Stimulated activated CD4-positive, alpha-beta T cell treated with anti-CD3 and anti-CD28 coated beads, Interleukin-1b, Interleukin-23, amount 100 ng/mL, for 1 hour (primary cell): ENCODE measurements at regions not wholly inside any gene's neighbourhood (a gene's known extent, or its start where the extent isn't known, plus 50 kb on each side); places are given as distances from the start of the nearest gene placed in this dataset.
"Not testable (repeated sequence)": the region's sequence is repeated elsewhere in the genome, so short reads cannot be mapped to it uniquely, and the experiment has no call there.

ENCODE experiments used
- DNase-seq, 2 donors: peaks; one replicate each; pipeline ENCODE4 v3.0.0-alpha.2; 2020; ENCODE audit warnings: low read depth in 2 of 2

GRCh38 chr9:97179616-97180015 is 127.8 kb upstream of the CCDC180 start:
- DNase-seq: no peak

- DNase-seq: no peak
Observed at GRCh38 chr9:97176206-97176605, 131.3 kb upstream of the CCDC180 start.

- not testable (repeated sequence) for DNase-seq
Observed at GRCh38 chr9:97168174-97168573, 129.2 kb upstream of the CTSV start.

- DNase-seq: not testable (repeated sequence)
Observed at GRCh38 chr9:97166496-97167138, 127.7 kb upstream of the CTSV start.

- no peak for DNase-seq
Observed at GRCh38 chr9:97160255-97160654, 121.3 kb upstream of the CTSV start.

GRCh38 chr9:97158722-97159121 is 119.8 kb upstream of the CTSV start:
- not testable (repeated sequence) for DNase-seq

- not testable (repeated sequence) for DNase-seq
Observed at GRCh38 chr9:97155441-97155840, 116.5 kb upstream of the CTSV start.

- DNase-seq: no peak
Observed at GRCh38 chr9:97153967-97154366, 115.0 kb upstream of the CTSV start.

- not testable (repeated sequence) for DNase-seq
Observed at GRCh38 chr9:97153160-97153559, 114.2 kb upstream of the CTSV start.

- not testable (repeated sequence) for DNase-seq
Observed at GRCh38 chr9:97150471-97150870, 111.5 kb upstream of the CTSV start.

- DNase-seq: not testable (repeated sequence)
Observed at GRCh38 chr9:97148428-97148827, 109.5 kb upstream of the CTSV start.

- DNase-seq: not testable (repeated sequence)
Observed at GRCh38 chr9:97145680-97146079, 106.7 kb upstream of the CTSV start.

GRCh38 chr9:97140566-97140965 is 101.6 kb upstream of the CTSV start:
- no peak for DNase-seq

GRCh38 chr9:97136421-97136820 is 97.5 kb upstream of the CTSV start:
- no peak for DNase-seq

GRCh38 chr9:97133966-97134365 is 95.0 kb upstream of the CTSV start:
- DNase-seq: not testable (repeated sequence)

GRCh38 chr9:97132865-97133264 is 93.9 kb upstream of the CTSV start:
- DNase-seq: no peak

- not testable (repeated sequence) for DNase-seq
Observed at GRCh38 chr9:97130864-97131263, 91.9 kb upstream of the CTSV start.

GRCh38 chr9:97130387-97130786 is 91.4 kb upstream of the CTSV start:
- not testable (repeated sequence) for DNase-seq

- DNase-seq: no peak
Observed at GRCh38 chr9:97128919-97129318, 90.0 kb upstream of the CTSV start.

GRCh38 chr9:97124256-97124655 is 85.3 kb upstream of the CTSV start:
- no peak for DNase-seq

GRCh38 chr9:97110696-97111095 is 71.8 kb upstream of the CTSV start:
- no peak for DNase-seq

- peak in 1 of 2 donors; percentile 15 for DNase-seq
Observed at GRCh38 chr9:97109194-97109811, 70.4 kb upstream of the CTSV start.

- not testable (repeated sequence) for DNase-seq
Observed at GRCh38 chr9:97105220-97105619, 66.3 kb upstream of the CTSV start.
